ENCODE measurements at regions not wholly inside any gene's neighbourhood (a gene's known extent, or its start where the extent isn't known, plus 50 kb on each side); places are given as distances from the start of the nearest gene placed in this dataset.

DNA sequence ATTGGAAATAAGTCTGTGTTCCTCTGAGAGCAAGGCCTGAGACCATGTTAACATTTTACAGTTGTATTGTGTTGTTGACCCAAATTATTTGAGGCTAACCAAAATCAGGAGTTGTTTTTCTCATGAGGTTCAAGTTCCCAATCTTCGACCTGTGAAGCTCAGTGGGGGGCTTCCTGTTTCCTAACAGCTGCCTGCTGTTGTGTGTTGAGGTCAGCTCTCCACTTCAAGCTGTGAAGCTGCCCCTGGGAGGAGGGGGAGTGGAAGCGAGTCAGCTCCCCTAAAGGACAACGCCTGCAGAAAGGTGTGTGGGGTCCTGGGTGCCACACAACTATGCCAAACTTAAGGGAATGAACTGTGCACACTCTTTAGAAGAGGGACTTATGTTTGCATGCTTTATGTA, 295.5 kb downstream of the IRX1 start:
- DNase-seq = no peak

DNA sequence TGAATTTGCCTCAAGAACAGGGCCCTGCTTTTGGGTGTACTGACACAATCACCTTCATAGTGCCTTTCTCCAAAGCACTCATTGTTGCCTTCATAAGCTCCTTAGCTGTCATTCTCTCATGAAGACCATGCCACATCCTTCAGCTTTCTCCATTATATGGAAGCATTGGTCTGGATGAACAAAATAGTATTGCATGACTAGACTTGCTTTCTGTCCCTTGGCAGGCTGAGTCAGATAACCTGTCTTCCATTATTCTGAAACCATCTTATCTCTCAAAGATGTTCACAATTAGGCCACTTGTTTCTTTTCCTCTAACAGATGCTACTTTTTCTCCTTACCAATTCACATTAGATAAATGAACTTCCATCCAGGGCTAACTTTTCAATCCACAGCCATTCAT, 297.9 kb downstream of the IRX1 start:
- no peak for DNase-seq

DNA sequence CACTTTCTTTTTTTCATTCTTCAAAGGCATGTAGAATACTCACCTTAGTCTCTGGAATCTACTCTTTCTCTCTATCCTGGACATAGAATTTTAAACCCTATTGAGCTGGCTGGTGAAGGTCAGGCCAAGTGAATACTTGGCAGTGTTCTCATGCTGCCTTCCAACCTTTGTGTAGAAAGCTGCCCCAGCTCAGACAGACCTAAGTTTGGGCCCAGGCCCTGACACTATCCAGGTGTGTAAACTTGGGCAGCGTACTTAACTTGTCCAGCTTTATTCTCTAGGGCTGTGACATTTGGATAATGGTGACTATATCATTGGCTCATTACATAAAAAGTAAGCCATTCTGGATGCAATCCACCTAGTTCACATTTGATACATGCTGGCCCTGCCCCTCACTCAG, 298.3 kb downstream of the IRX1 start:
- no peak for DNase-seq

DNA sequence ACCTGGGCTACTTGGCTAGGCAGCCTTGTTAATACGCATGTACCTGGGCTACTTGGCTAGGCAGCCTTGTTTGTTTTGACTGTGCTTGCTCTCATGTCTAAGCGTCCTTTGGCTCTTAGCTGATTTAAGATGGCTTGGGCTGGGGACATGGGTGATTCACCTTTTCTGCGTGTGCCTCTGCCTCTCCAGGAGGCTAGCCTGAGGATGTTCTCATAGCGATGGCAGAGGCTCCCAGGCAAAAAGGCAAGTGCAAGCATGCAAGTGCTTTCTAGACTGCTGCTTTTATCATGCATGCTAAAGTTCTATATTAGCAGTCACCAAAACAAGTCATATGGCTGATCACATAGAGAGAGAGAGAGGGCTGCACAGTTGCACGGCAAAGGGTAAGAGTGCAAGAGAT, 300.5 kb downstream of the IRX1 start:
- DNase-seq = no peak

DNA sequence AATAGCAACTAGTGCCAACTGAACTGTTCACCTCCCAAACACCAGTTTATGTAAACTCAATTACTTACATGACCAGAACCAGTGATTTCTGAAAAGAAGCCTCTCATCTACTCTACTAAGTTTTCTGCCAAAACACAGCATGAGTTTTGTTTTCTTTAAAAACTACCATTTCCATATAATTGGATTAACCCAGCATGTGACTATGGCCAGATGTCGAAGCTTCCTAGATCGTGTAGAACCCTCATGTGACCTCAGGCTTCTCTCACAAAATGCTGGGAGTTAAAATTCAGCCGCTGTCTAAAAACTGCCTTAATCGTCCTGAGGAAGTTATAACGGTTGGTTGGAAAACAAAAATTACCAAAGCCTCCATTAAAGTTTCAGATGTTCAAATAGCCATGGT, 303.5 kb downstream of the IRX1 start:
- DNase-seq = no peak

- no peak for DNase-seq
These were observed 309.0 kb downstream of the IRX1 start for GRCh38 chr5:3904584-3904983.

DNA sequence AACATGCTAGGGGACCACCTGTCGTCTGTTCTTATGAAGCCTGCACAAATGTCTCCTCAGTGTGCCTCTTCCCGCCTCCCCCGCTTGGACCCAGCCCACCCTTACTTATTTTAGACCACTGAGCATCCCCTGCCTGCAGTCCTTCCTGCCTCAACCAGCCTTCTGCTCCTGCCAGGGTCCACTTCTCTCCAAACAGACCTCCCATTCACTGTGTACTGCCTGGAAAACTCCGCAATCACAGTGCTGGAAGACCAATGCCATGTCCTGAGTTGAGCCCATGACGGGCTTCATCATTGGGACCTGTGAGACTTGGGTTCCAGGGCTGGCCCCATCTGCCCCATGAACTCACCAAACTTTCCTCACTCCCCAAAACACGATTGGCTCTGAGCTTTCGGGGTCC, 309.4 kb downstream of the IRX1 start:
- no peak for DNase-seq

DNA sequence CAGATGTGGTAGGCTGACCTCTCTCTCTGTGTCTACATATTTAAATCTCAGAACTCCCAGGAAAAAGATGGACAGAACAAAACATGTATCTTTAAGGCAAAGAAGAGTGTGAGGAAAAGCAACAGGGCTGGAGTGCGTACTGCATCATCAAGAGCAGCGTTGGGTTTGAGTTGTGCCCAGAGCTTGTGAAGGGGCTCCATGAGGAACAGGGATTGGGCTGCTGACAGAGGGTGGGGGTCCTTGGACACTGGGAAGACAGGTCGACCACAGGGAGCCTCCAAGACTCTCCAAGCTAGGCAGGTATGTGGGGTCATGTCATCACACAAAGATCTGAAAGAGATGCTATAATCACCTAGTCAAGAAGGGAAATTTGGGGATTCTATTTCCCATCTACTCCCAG, 309.9 kb downstream of the IRX1 start:
- no peak for DNase-seq

GRCh38 chr5:3911111-3911510, 315.5 kb downstream of the IRX1 start:
- DNase-seq = no peak

- no peak for DNase-seq
These were observed 316.1 kb downstream of the IRX1 start for GRCh38 chr5:3911773-3912172.

- no peak for DNase-seq
These were observed 317.2 kb downstream of the IRX1 start for GRCh38 chr5:3912790-3913189.

- DNase-seq = no peak
These were observed 317.6 kb downstream of the IRX1 start for GRCh38 chr5:3913279-3913678.

DNA sequence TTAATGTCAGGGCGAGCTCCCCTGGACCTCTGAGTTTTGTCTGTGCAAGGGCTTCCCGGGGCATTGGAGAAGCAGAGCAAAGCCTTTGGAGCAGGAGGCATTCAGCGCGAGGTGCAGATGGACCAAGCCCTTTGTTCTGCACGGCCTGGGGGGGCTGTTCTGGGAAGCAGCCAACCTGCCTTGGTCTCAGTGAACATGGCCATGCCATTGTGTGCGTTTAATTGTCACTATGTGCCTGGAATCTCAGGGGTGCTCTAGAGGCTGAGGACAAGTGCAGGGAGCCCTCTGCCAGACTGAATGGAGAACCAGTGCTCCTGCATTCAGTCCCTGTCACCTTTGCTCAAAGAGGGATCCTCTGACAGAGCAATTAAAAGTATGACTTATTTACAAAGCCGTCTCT, 329.4 kb downstream of the IRX1 start:
- DNase-seq = no peak

DNA sequence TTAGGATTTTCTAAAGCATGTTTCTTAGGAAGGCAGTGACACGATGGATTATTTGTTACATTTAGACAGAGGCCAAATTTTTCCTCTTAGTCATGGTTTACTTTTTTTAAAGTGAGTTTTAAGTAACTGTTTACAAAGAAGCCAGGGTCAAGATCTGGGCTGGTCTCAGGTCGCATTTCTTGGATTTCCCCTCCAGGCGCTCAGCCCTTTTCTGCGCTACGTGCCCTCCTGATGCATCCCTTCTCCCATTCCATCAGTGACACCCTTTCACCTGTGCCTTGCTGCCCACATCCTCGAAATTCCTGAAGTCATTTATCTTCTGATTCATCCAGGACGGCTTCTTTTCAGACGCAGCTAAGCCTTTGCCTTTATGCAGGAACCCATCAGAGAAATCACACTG, 330.3 kb downstream of the IRX1 start:
- no peak for DNase-seq

DNA sequence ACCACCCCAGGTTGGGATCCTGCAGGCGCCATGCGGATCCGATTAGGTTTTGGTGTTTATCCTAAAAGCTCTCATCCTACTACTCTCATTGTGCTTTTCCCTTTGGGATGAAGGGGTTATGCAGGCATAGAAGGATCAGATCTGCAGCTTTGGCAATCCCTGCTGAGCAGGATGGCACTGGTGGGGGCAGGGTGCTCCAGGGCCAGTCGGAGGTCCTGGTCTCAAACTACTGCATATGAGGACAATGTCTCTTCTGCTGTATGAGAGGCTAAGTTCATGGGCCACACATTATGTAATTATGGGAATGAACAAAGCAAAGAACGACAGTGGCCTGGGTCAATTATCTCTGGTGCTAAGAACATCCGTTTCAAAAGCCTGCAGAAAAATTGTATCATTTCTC, 334.2 kb downstream of the IRX1 start:
- no peak for DNase-seq

- DNase-seq = no peak
These were observed 336.3 kb downstream of the IRX1 start for GRCh38 chr5:3931976-3932375.

GRCh38 chr5:3933536-3933935, 337.9 kb downstream of the IRX1 start:
- DNase-seq = no peak

- no peak for DNase-seq
These were observed 338.3 kb downstream of the IRX1 start for GRCh38 chr5:3933966-3934365.

- no peak for DNase-seq
These were observed 348.2 kb downstream of the IRX1 start for GRCh38 chr5:3943859-3944258.

- DNase-seq = no peak
These were observed 349.3 kb downstream of the IRX1 start for GRCh38 chr5:3944930-3945329.

GRCh38 chr5:3948838-3949237, 353.2 kb downstream of the IRX1 start:
- no peak for DNase-seq

GRCh38 chr5:3954199-3954598, 358.6 kb downstream of the IRX1 start:
- no peak for DNase-seq

DNA sequence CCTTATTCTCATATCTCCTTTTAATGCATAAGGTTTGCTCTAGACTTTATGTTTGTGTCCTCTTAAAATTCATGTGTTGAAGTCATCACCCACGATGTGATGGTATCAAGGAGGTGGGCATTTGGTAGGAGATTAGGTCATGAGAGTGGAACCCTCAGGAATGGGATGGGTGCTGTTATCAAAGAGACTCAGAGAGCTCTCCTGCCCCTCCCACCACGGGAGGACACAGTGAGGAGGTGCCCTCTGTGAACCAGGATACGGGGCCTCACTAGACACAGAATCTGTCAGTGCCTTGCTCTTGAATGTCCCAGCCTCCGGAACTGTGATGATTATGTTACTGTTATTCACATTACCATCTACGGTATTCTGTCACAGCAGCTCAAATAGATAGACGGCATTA, 359.0 kb downstream of the IRX1 start:
- DNase-seq = no peak

DNA sequence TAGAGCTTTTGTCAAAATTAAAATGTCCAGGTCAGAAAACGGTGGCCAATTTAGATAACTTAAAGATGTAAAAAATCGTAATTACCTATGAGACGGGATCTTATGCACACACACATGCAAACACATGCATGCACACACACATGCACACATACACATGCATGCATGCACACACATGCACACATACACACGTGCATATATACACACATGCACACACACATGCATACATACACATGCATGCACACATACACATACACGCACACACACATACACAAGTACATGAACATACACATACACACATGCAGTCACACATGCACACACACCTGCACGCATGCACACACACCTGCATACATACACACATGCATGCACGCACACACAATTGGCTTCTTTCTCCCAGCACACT, 362.0 kb downstream of the IRX1 start:
- no peak for DNase-seq

GRCh38 chr5:3958389-3958788, 362.8 kb downstream of the IRX1 start:
- no peak for DNase-seq

- DNase-seq = no peak
These were observed 366.5 kb downstream of the IRX1 start for GRCh38 chr5:3962113-3962512.

Data from NCI-H146 (cell line).